ENCODE measurements at regions not wholly inside any gene's neighbourhood (a gene's known extent, or its start where the extent isn't known, plus 50 kb on each side); places are given as distances from the start of the nearest gene placed in this dataset.

GRCh38 chr6:138550346-138550767 is 51.1 kb upstream of the NHSL1 start:
- no peak for DNase-seq (ENCODE audit: low read depth in 2 of 2)

- no peak for DNase-seq (ENCODE audit: low read depth in 2 of 2)
Observed at GRCh38 chr6:138554146-138554545, 54.9 kb upstream of the NHSL1 start.

- no peak for DNase-seq (ENCODE audit: low read depth in 2 of 2)
Observed at GRCh38 chr6:138555421-138555988, 56.2 kb upstream of the NHSL1 start.

GRCh38 chr6:138557147-138557546 is 57.9 kb upstream of the NHSL1 start:
- DNase-seq (ENCODE audit: low read depth in 2 of 2): no peak

GRCh38 chr6:138559143-138559542 is 59.8 kb upstream of the NHSL1 start:
- no peak for DNase-seq (ENCODE audit: low read depth in 2 of 2)

- DNase-seq (ENCODE audit: low read depth in 2 of 2): no peak
Observed at GRCh38 chr6:138560130-138560860, 61.0 kb upstream of the NHSL1 start.

- DNase-seq (ENCODE audit: low read depth in 2 of 2): no peak
Observed at GRCh38 chr6:138562691-138563090, 63.4 kb upstream of the NHSL1 start.

- no peak for DNase-seq (ENCODE audit: low read depth in 2 of 2)
Observed at GRCh38 chr6:138563231-138563630, 63.9 kb upstream of the NHSL1 start.

- DNase-seq (ENCODE audit: low read depth in 2 of 2): no peak
Observed at GRCh38 chr6:138563650-138564049, 64.4 kb upstream of the NHSL1 start.

GRCh38 chr6:138564170-138564721 is 65.0 kb upstream of the NHSL1 start:
- DNase-seq (ENCODE audit: low read depth in 2 of 2): no peak

GRCh38 chr6:138567052-138567451 is 67.8 kb upstream of the NHSL1 start:
- DNase-seq (ENCODE audit: low read depth in 2 of 2): no peak

GRCh38 chr6:138568997-138569396 is 69.7 kb upstream of the NHSL1 start:
- DNase-seq (ENCODE audit: low read depth in 2 of 2): no peak

GRCh38 chr6:138569554-138569953 is 70.3 kb upstream of the NHSL1 start:
- no peak for DNase-seq (ENCODE audit: low read depth in 2 of 2)

GRCh38 chr6:138569970-138570724 is 70.9 kb upstream of the NHSL1 start:
- DNase-seq (ENCODE audit: low read depth in 2 of 2): no peak

GRCh38 chr6:138570725-138571029 is 71.4 kb upstream of the NHSL1 start:
- no peak for DNase-seq (ENCODE audit: low read depth in 2 of 2)

GRCh38 chr6:138571181-138571580 is 71.9 kb upstream of the NHSL1 start:
- DNase-seq (ENCODE audit: low read depth in 2 of 2): no peak

- DNase-seq (ENCODE audit: low read depth in 2 of 2): no peak
Observed at GRCh38 chr6:138571585-138572166, 72.4 kb upstream of the NHSL1 start.

GRCh38 chr6:138572167-138572875 is 73.0 kb upstream of the NHSL1 start:
- no peak for DNase-seq (ENCODE audit: low read depth in 2 of 2)

- no peak for DNase-seq (ENCODE audit: low read depth in 2 of 2)
Observed at GRCh38 chr6:138572885-138573284, 73.6 kb upstream of the NHSL1 start.

GRCh38 chr6:138575257-138575656 is 76.0 kb upstream of the NHSL1 start:
- no peak for DNase-seq (ENCODE audit: low read depth in 2 of 2)

GRCh38 chr6:138576313-138576712 is 77.0 kb upstream of the NHSL1 start:
- no peak for DNase-seq (ENCODE audit: low read depth in 2 of 2)

Measured in stimulated activated CD4-positive, alpha-beta T cell treated with anti-CD3 and anti-CD28 coated beads, Interleukin-1b, Interleukin-23, amount 100 ng/mL, for 4 hours (primary cell).